Lower lobe of right lung (tissue), 2 donors: ENCODE measurements at regions not wholly inside any gene's neighbourhood (a gene's known extent, or its start where the extent isn't known, plus 50 kb on each side); places are given as distances from the start of the nearest gene placed in this dataset.
"Not testable (repeated sequence)": the region's sequence is repeated elsewhere in the genome, so short reads cannot be mapped to it uniquely, and the experiment has no call there.

Source experiments
- ATAC-seq, 2 donors: fragments of 200-7000 bp; cut with Tn5 transposase; one replicate each; pipeline ENCODE4 v1.9.1; 2020 to 2022; ENCODE audit warnings: mild to moderate bottlenecking in 2 of 2, moderate library complexity in 2 of 2
- DNase-seq: peaks from one replicate; pipeline ENCODE4 v3.0.0-alpha.2; 2020
- H3K27ac ChIP-seq: fragments of 200-600 bp; one replicate; pipeline ENCODE4 v1.8.0; 2022
- H3K27me3 ChIP-seq: fragments of 200-600 bp; one replicate; pipeline ENCODE4 v1.8.0; 2022; ENCODE audit warnings: low read depth
- H3K36me3 ChIP-seq: fragments of 200-600 bp; one replicate; pipeline ENCODE4 v1.8.0; 2022; ENCODE audit warnings: mild to moderate bottlenecking
- H3K4me1 ChIP-seq: fragments of 200-600 bp; one replicate; pipeline ENCODE4 v1.8.0; 2022
- H3K4me3 ChIP-seq: fragments of 200-600 bp; one replicate; pipeline ENCODE4 v1.8.0; 2022; ENCODE audit warnings: mild to moderate bottlenecking
- H3K9me3 ChIP-seq: fragments of 200-600 bp; one replicate; pipeline ENCODE4 v1.8.0; 2022
- CTCF ChIP-seq: fragments of 200-600 bp; IDR thresholded peaks from one replicate; pipeline ENCODE4 v1.8.0; 2022; ENCODE audit warnings: antibody characterized with exemption, mild to moderate bottlenecking
- intact Hi-C: fragments of 100-400 bp; cut with DNase I; formaldehyde crosslinking; loops from one replicate; pipeline ENCODE4 v1.11.0; 2022
- donor health status: DM: no; HTN: yes; CAD: no; lungs with severe emphysema.

DNA sequence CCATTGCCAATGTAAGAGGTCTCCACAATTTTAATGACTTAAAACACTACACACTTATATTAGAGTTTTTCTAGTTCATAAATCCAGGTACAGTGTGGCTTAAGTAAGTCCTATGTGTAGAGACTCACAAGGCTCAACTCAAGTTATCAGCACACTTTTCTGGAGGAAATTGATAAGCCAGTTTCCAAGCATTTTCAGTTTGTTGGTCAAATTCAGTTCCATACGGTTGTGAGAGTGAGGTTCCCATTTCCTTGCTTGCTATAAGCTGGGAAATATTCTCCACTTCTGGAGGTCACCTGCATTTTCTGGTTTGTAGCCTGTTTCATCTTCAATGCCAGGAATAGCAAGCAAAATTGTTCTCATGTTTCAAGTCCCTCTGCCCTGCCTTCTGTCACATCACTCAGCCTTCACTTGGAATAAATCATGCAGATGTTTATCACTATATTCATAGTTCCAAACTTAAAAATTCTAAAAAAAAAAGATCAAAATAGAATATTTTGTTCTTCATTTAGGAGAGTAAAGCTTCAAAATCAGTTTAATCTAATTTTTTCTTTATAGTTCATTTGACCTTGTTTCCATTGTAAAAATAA lies 1137.5 kb upstream of the INTU start:
- H3K4me1 ChIP-seq, result no peaks in the 10 kb centered on the region
- H3K27ac ChIP-seq, result no peak overlapping the region
- TF ChIP-seq CTCF, result no peak
- no peak overlapping the region for H3K4me3 ChIP-seq
- H3K9me3 ChIP-seq, result no peaks in the 10 kb centered on the region
- intact Hi-C loops, result no loop called here
- DNase-seq (no peak), ATAC-seq (no peak)
- no peaks in the 10 kb centered on the region for H3K27me3 ChIP-seq
- no peaks in the 10 kb centered on the region for H3K36me3 ChIP-seq

DNA sequence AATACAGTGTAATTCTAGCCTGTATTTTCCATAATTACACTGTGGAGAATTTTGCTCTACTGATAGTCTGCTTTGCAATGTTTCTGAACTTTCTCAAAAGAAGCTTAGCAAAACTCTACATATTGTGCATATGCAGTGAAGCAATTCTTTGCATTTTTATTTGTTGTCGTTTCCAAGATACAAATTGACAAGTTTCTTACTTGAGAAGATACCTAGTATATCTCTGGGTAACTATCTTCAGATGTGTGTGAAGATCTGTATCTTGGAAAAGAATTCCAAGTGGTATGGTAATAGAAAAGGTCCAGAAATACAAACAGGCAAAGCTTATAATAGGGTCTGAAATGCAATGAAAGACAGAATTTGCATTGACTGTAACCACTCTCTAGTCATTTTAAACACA lies 1119.8 kb upstream of the INTU start:
- Histone ChIP-seq H3K4me1 (no peaks in the 10 kb centered on the region), H3K36me3 (no peaks in the 10 kb centered on the region), H3K4me3 (no peak overlapping the region), H3K9me3 (no peaks in the 10 kb centered on the region), H3K27me3 (no peaks in the 10 kb centered on the region), H3K27ac (no peak overlapping the region)
- TF ChIP-seq CTCF, result no peak
- DNase-seq, result no peak
- no peak for ATAC-seq
- intact Hi-C loops, result no loop called here

DNA sequence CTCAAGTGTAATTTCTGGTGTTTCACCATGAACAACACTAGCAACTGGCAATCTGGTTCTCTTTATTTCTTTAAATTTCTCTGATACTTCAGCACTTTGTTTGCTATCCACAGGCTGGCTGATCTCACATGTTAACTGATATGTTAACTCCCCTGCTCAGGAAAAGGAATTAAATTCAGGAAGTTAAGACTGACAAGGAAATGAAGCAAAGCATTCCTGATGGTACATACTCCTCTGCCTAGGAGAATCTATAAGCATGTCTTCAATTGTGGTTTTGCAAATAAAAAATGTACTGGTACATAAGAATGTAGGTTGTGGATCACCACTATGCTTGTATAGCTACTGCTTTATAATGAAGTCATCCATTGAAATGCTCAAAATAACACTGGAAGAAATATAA lies 1119.2 kb upstream of the INTU start:
- no peaks in the 10 kb centered on the region for H3K9me3 ChIP-seq
- H3K4me1 ChIP-seq, result no peaks in the 10 kb centered on the region
- no peak overlapping the region for H3K27ac ChIP-seq
- ATAC-seq (no peak), DNase-seq (no peak)
- intact Hi-C loops, result no loop called here
- no peak for TF ChIP-seq CTCF
- no peak overlapping the region for H3K4me3 ChIP-seq
- no peaks in the 10 kb centered on the region for H3K27me3 ChIP-seq
- no peaks in the 10 kb centered on the region for H3K36me3 ChIP-seq

GRCh38 chr4:126520731-126521130 lies 1112.0 kb upstream of the INTU start:
- Histone ChIP-seq H3K4me1 (no peaks in the 10 kb centered on the region), H3K36me3 (no peaks in the 10 kb centered on the region), H3K9me3 (peaks cover 6% of the 10 kb centered on the region), H3K4me3 (no peak overlapping the region), H3K27ac (no peak overlapping the region), H3K27me3 (no peaks in the 10 kb centered on the region)
- no peak for DNase-seq
- intact Hi-C loops, result no loop called here
- ATAC-seq, result no peak
- TF ChIP-seq CTCF, result no peak

DNA sequence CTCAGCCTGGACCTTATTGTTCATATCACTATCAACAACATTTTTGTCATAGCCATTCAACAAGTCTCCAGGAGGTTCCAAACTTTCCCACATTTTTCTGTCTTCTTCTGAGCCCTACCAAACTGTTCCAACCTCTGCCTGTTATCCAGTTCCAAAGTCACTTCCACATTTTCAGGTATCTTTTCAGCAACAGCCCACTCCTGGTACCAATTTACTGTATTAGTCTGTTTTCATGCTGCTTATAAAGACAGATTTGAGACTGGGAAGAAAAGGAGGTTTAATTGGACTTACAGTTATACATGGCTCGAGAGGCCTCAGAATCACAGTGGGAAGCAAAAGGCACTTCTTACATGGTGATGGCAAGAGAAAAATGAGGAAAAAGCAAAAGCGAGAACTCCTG lies 1107.4 kb upstream of the INTU start:
- ATAC-seq, H3K36me3 ChIP-seq, intact Hi-C loops, H3K27me3 ChIP-seq, DNase-seq, H3K4me1 ChIP-seq, H3K4me3 ChIP-seq, H3K27ac ChIP-seq: not testable (repeated sequence)
- H3K9me3 ChIP-seq, result peaks cover 10% of the 10 kb centered on the region

DNA sequence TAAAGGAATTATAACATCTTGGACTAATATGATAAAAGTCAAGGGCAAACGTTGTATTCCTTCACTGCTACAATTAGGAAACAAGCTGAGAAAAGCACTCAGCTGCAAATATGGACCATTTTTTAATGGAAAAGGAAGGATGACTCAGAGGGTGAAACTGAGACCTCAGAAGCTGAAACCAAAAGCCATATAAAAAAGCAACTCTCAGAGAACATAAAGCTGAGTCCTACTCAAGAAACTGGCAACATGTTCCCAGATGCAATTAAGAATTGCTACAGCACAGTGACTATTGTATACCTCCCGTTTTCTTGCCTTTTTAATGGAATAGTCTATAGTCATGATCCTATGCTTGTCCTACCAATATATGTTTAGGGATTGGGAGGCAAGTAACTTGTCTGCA lies 1106.4 kb upstream of the INTU start:
- no peaks in the 10 kb centered on the region for H3K4me1 ChIP-seq
- H3K36me3 ChIP-seq, result no peaks in the 10 kb centered on the region
- no peak for ATAC-seq
- H3K9me3 ChIP-seq, result peaks cover 10% of the 10 kb centered on the region
- TF ChIP-seq CTCF, result no peak
- intact Hi-C loops, result no loop called here
- no peak overlapping the region for H3K27ac ChIP-seq
- H3K4me3 ChIP-seq, result no peak overlapping the region
- no peaks in the 10 kb centered on the region for H3K27me3 ChIP-seq
- DNase-seq, result no peak
